Liver (tissue), 8 donors: ENCODE measurements at regions not wholly inside any gene's neighbourhood (a gene's known extent, or its start where the extent isn't known, plus 50 kb on each side); places are given as distances from the start of the nearest gene placed in this dataset.

ENCODE experiments used
- DNase-seq: peaks from one replicate; pipeline ENCODE4 v3.0.0-alpha.2; 2017; ENCODE audit warnings: low spot score
- H3K27ac ChIP-seq, 2 donors: one replicate each; pipeline ENCODE4 v1.7.0; 2013; ENCODE audit warnings: inconsistent platforms in 2 of 2, low read length in 2 of 2, control low read depth in 1 of 2, low read depth in 1 of 2, mild to moderate bottlenecking in 1 of 2
- H3K27me3 ChIP-seq, 4 donors: one replicate each; pipeline versions ENCODE4 v1.6.1 to v1.7.0; 2013; ENCODE audit warnings: low read length in 3 of 4, inconsistent platforms in 1 of 4, mild to moderate bottlenecking in 1 of 4, moderate library complexity in 1 of 4; ENCODE audit not compliant: control insufficient read depth in 4 of 4, insufficient read depth in 4 of 4
- H3K36me3 ChIP-seq, 4 donors: one replicate each; pipeline versions ENCODE4 v1.6.1 to v1.7.0; 2013; ENCODE audit warnings: low read length in 3 of 4, mild to moderate bottlenecking in 3 of 4, low read depth in 1 of 4, moderate library complexity in 1 of 4; ENCODE audit not compliant: control insufficient read depth in 4 of 4, insufficient read depth in 3 of 4
- H3K4me1 ChIP-seq, 4 donors: one replicate each; pipeline versions ENCODE4 v1.6.1 to v1.7.0; 2013; ENCODE audit warnings: low read length in 3 of 4, mild to moderate bottlenecking in 3 of 4, moderate library complexity in 1 of 4; ENCODE audit not compliant: control insufficient read depth in 4 of 4, insufficient read depth in 4 of 4
- H3K4me3 ChIP-seq, 3 donors: one replicate each; pipeline versions ENCODE4 v1.6.1 to v1.7.0; 2013; ENCODE audit warnings: low read length in 3 of 3, control low read depth in 1 of 3, low read depth in 1 of 3, mild to moderate bottlenecking in 1 of 3
- H3K9ac ChIP-seq, 2 donors: one replicate each; pipeline ENCODE4 v1.7.0; 2013; ENCODE audit warnings: low read length in 2 of 2, mild to moderate bottlenecking in 2 of 2, moderate library complexity in 2 of 2, control low read depth in 1 of 2, low read depth in 1 of 2
- H3K9me3 ChIP-seq, 4 donors: one replicate each; pipeline versions ENCODE4 v1.6.1 to v1.7.0; 2013; ENCODE audit warnings: low read length in 3 of 4; ENCODE audit not compliant: control insufficient read depth in 4 of 4
- ATF3 ChIP-seq: IDR thresholded peaks from 2 replicates; pipeline ENCODE4 v1.6.1; 2016; ENCODE audit warnings: antibody characterized with exemption
- CTCF ChIP-seq: fragments of 150-350 bp; IDR thresholded peaks from 2 replicates; pipeline ENCODE4 v1.5.1; 2017; ENCODE audit warnings: improper control_type of control experiment, low read depth, low read length; ENCODE audit not compliant: missing input control
- EGR1 ChIP-seq, 2 donors: IDR thresholded peaks; 2 replicates each; pipeline ENCODE4 v1.6.1; 2016 to 2018; ENCODE audit warnings: antibody characterized with exemption in 2 of 2, low read depth in 2 of 2
- FOXA1 ChIP-seq: IDR thresholded peaks from 2 replicates; pipeline ENCODE4 v1.6.1; 2016; ENCODE audit warnings: antibody characterized with exemption
- FOXA2 ChIP-seq: IDR thresholded peaks from 2 replicates; pipeline ENCODE4 v1.6.1; 2016; ENCODE audit warnings: antibody characterized with exemption
- GABPA ChIP-seq, 2 donors: IDR thresholded peaks in 1 of 2; conservative IDR thresholded peaks in 1 of 2; 2 replicates each; pipeline ENCODE4 v1.6.1; 2016; ENCODE audit warnings: antibody characterized with exemption in 2 of 2, mild to moderate bottlenecking in 1 of 2, moderate library complexity in 1 of 2
- HNF4A ChIP-seq, 2 donors: conservative IDR thresholded peaks; 2 replicates each; pipeline ENCODE4 v1.6.1; 2016; ENCODE audit warnings: antibody characterized with exemption in 2 of 2, mild to moderate bottlenecking in 2 of 2
- HNF4G ChIP-seq: IDR thresholded peaks from 2 replicates; pipeline ENCODE4 v1.6.1; 2016; ENCODE audit warnings: antibody characterized with exemption
- JUND ChIP-seq, 2 donors: IDR thresholded peaks; 2 replicates each; pipeline ENCODE4 v1.6.1; 2016; ENCODE audit warnings: antibody characterized with exemption in 2 of 2
- MAX ChIP-seq: IDR thresholded peaks from 2 replicates; pipeline ENCODE4 v1.6.1; 2016; ENCODE audit warnings: antibody characterized with exemption
- NR2F2 ChIP-seq: IDR thresholded peaks from 2 replicates; pipeline ENCODE4 v1.6.1; 2016; ENCODE audit warnings: antibody characterized with exemption
- RAD21 ChIP-seq, 2 donors: IDR thresholded peaks; 2 replicates each; pipeline ENCODE4 v1.6.1; 2016; ENCODE audit warnings: antibody characterized with exemption in 2 of 2, mild to moderate bottlenecking in 2 of 2
- REST ChIP-seq: IDR thresholded peaks from 2 replicates; pipeline ENCODE4 v1.6.1; 2016; ENCODE audit warnings: antibody characterized with exemption, mild to moderate bottlenecking
- RXRA ChIP-seq, 2 donors: IDR thresholded peaks; 2 replicates each; pipeline ENCODE4 v1.6.1; 2017 to 2018; ENCODE audit warnings: antibody characterized with exemption in 2 of 2, mild to moderate bottlenecking in 1 of 2
- SP1 ChIP-seq: IDR thresholded peaks from 2 replicates; pipeline ENCODE4 v1.6.1; 2018; ENCODE audit warnings: antibody characterized with exemption, mild to moderate bottlenecking
- TAF1 ChIP-seq: conservative IDR thresholded peaks from 2 replicates; pipeline ENCODE4 v1.6.1; 2016; ENCODE audit warnings: antibody characterized with exemption, mild to moderate bottlenecking
- YY1 ChIP-seq: IDR thresholded peaks from 2 replicates; pipeline ENCODE4 v1.6.1; 2016; ENCODE audit warnings: antibody characterized with exemption, mild to moderate bottlenecking
- ZBTB33 ChIP-seq: IDR thresholded peaks from 2 replicates; pipeline ENCODE4 v1.6.1; 2016; ENCODE audit warnings: antibody characterized with exemption
- WGBS: extraction: QIAGEN DNeasy Blood & Tissue Kit; methylation state at CpG from one replicate; pipeline ENCODE4 v1.1.7; 2013; 5-methylcytosine and 5-hydroxymethylcytosine counted together
- donor health status: healthy.
- donor health status: healthy.
- donor health status: healthy.
- donor health status: healthy.
- donor health status: healthy.

- TF ChIP-seq REST (no peak), TAF1 (no peak), RAD21 (IDR thresholded peaks at IDR 0.05) (no peak), FOXA1 (no peak), GABPA (IDR thresholded peaks at IDR 0.05 in 1 of 2, conservative IDR thresholded peaks at IDR 0.05 in 1 of 2) (no peak)
Measured at GRCh38 chr7:54159088-54159487, 383.1 kb upstream of the VSTM2A start (continued).

GRCh38 chr7:54161621-54162020, 380.6 kb upstream of the VSTM2A start:
- Histone ChIP-seq H3K4me1 (no peaks in the 10 kb centered on the region), H3K27ac (no peak overlapping the region), H3K27me3 (no peaks in the 10 kb centered on the region), H3K36me3 (no peaks in the 10 kb centered on the region), H3K9ac (no peak overlapping the region), H3K4me3 (no peak overlapping the region), H3K9me3 (no peaks in the 10 kb centered on the region)
- WGBS: 80% methylated on average over 4 of the region's 4 CpGs
- TF ChIP-seq ZBTB33 (no peak), RXRA (IDR thresholded peaks at IDR 0.05) (no peak), NR2F2 (no peak), YY1 (no peak), MAX (no peak), HNF4A (conservative IDR thresholded peaks at IDR 0.05) (no peak), EGR1 (IDR thresholded peaks at IDR 0.05; ENCODE audit: low read depth in 2 of 2) (no peak), SP1 (no peak), TAF1 (no peak), ATF3 (no peak), HNF4G (no peak), GABPA (IDR thresholded peaks at IDR 0.05 in 1 of 2, conservative IDR thresholded peaks at IDR 0.05 in 1 of 2) (no peak)
- no peak for DNase-seq

GRCh38 chr7:54166419-54166818, 375.8 kb upstream of the VSTM2A start:
- H3K4me3 ChIP-seq: no peak overlapping the region

More at GRCh38 chr7:54166419-54166818, 375.8 kb upstream of the VSTM2A start:
- H3K27ac ChIP-seq: no peak overlapping the region
- no peaks in the 10 kb centered on the region for H3K9me3 ChIP-seq
- H3K9ac ChIP-seq: no peak overlapping the region
- H3K4me1 ChIP-seq: no peaks in the 10 kb centered on the region
- H3K36me3 ChIP-seq: no peaks in the 10 kb centered on the region
- no peak for DNase-seq
- TF ChIP-seq CTCF (no peak), MAX (no peak), GABPA (IDR thresholded peaks at IDR 0.05 in 1 of 2, conservative IDR thresholded peaks at IDR 0.05 in 1 of 2) (no peak), FOXA1 (no peak), SP1 (no peak), RAD21 (IDR thresholded peaks at IDR 0.05) (no peak), FOXA2 (no peak), RXRA (IDR thresholded peaks at IDR 0.05) (no peak), REST (no peak), ATF3 (no peak), HNF4G (no peak), NR2F2 (no peak), EGR1 (IDR thresholded peaks at IDR 0.05; ENCODE audit: low read depth in 2 of 2) (no peak), HNF4A (conservative IDR thresholded peaks at IDR 0.05) (no peak), TAF1 (no peak), JUND (IDR thresholded peaks at IDR 0.05) (no peak)
- WGBS: 70% methylated on average over 4 of the region's 4 CpGs
- no peaks in the 10 kb centered on the region for H3K27me3 ChIP-seq
